ENCODE measurements at regions not wholly inside any gene's neighbourhood (a gene's known extent, or its start where the extent isn't known, plus 50 kb on each side); places are given as distances from the start of the nearest gene placed in this dataset.

DNA sequence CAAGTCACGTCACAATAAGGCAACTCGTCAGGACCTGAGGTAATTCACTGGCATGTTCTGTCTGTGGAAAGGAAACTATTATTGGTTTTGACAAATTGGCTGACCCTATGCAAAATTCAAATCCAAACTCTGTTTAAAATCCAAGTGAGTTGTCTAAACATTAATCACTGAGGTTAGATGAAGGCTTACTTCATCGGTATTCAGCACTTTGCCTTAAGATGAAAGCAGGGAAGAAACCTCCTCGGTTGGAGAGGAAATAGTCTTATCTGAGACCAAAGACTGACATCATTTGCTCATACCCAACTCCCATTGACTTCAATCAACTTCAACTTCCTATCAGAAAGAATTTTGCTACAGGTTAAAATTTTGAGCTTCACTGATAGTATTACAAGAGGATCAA lies 355.1 kb upstream of the MBL2 start:
- Histone ChIP-seq H3K9me2 (ENCODE audit: insufficient read depth, low read length) (no peaks in the 10 kb centered on the region), H3K9ac (ENCODE audit: low read length) (no peak overlapping the region), H3K4me2 (ENCODE audit: low read length) (no peak overlapping the region), H3K36me3 (ENCODE audit: insufficient read depth, low read length) (no peaks in the 10 kb centered on the region), H3K27me3 (ENCODE audit: insufficient read depth, low read depth, low read length) (no peaks in the 10 kb centered on the region), H4K20me1 (ENCODE audit: insufficient read depth) (no peaks in the 10 kb centered on the region), H3F3A (ENCODE audit: insufficient read depth, low read length, poor library complexity, severe bottlenecking) (no peaks in the 10 kb centered on the region), H3K79me2 (replicated peaks; ENCODE audit: insufficient read depth, low read length) (no peaks in the 10 kb centered on the region), H2AFZ (ENCODE audit: low read depth, low read length) (no peak overlapping the region), H3K9me3 (ENCODE audit: low read length) (no peaks in the 10 kb centered on the region), H3K4me3 (ENCODE audit: low read length) (no peak overlapping the region), H3K27ac (ENCODE audit: low read length) (no peak overlapping the region)
- TF ChIP-seq RAD21 (conservative IDR thresholded peaks at IDR 0.05) = no peak

GRCh38 chr10:53123311-53123710 lies 350.7 kb upstream of the MBL2 start:
- Histone ChIP-seq H3K9me3 (ENCODE audit: low read length) (no peaks in the 10 kb centered on the region), H3K9me2 (ENCODE audit: insufficient read depth, low read length) (no peaks in the 10 kb centered on the region), H3F3A (ENCODE audit: insufficient read depth, low read length, poor library complexity, severe bottlenecking) (no peaks in the 10 kb centered on the region), H3K4me3 (ENCODE audit: low read length) (no peak overlapping the region), H3K79me2 (replicated peaks; ENCODE audit: insufficient read depth, low read length) (no peaks in the 10 kb centered on the region), H2AFZ (ENCODE audit: low read depth, low read length) (no peak overlapping the region), H4K20me1 (ENCODE audit: insufficient read depth) (no peaks in the 10 kb centered on the region), H3K4me2 (ENCODE audit: low read length) (no peak overlapping the region), H3K9ac (ENCODE audit: low read length) (no peak overlapping the region), H3K27me3 (ENCODE audit: insufficient read depth, low read depth, low read length) (no peaks in the 10 kb centered on the region), H3K36me3 (ENCODE audit: insufficient read depth, low read length) (no peaks in the 10 kb centered on the region), H3K27ac (ENCODE audit: low read length) (no peak overlapping the region)
- no peak for TF ChIP-seq TAF1 (IDR thresholded peaks at IDR 0.05; ENCODE audit: low read depth)
- TF ChIP-seq MXI1 (conservative IDR thresholded peaks at IDR 0.05; ENCODE audit: poor library complexity, severe bottlenecking) = no peak

DNA sequence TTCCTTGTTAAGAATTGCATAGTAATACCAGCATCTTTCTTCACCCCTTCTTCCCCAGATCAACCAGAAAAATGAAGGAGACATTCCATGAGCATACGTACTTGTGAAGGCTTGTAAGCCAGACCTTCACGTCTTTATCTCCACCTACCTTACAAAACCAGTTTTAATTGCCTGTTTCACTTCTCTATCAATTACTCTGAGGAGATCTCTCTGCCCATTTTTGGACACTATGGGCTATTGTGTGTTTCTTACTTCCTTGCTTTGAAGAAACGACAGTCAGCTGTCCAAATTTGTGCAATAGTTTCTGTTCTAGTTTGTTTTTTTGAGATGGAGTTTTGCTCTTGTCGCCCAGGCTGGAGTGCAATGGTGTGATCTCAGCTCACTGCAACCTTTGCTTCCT lies 349.7 kb upstream of the MBL2 start:
- Histone ChIP-seq H3K4me2 (ENCODE audit: low read length) (no peak overlapping the region), H3K9me2 (ENCODE audit: insufficient read depth, low read length) (no peaks in the 10 kb centered on the region), H3K9me3 (ENCODE audit: low read length) (no peaks in the 10 kb centered on the region), H4K20me1 (ENCODE audit: insufficient read depth) (no peaks in the 10 kb centered on the region), H3K4me3 (ENCODE audit: low read length) (no peak overlapping the region), H3K27ac (ENCODE audit: low read length) (no peak overlapping the region), H3K79me2 (replicated peaks; ENCODE audit: insufficient read depth, low read length) (no peaks in the 10 kb centered on the region), H3F3A (ENCODE audit: insufficient read depth, low read length, poor library complexity, severe bottlenecking) (no peaks in the 10 kb centered on the region), H2AFZ (ENCODE audit: low read depth, low read length) (no peak overlapping the region), H3K36me3 (ENCODE audit: insufficient read depth, low read length) (no peaks in the 10 kb centered on the region), H3K27me3 (ENCODE audit: insufficient read depth, low read depth, low read length) (no peaks in the 10 kb centered on the region), H3K9ac (ENCODE audit: low read length) (no peak overlapping the region)
- TF ChIP-seq, protein P1, sequence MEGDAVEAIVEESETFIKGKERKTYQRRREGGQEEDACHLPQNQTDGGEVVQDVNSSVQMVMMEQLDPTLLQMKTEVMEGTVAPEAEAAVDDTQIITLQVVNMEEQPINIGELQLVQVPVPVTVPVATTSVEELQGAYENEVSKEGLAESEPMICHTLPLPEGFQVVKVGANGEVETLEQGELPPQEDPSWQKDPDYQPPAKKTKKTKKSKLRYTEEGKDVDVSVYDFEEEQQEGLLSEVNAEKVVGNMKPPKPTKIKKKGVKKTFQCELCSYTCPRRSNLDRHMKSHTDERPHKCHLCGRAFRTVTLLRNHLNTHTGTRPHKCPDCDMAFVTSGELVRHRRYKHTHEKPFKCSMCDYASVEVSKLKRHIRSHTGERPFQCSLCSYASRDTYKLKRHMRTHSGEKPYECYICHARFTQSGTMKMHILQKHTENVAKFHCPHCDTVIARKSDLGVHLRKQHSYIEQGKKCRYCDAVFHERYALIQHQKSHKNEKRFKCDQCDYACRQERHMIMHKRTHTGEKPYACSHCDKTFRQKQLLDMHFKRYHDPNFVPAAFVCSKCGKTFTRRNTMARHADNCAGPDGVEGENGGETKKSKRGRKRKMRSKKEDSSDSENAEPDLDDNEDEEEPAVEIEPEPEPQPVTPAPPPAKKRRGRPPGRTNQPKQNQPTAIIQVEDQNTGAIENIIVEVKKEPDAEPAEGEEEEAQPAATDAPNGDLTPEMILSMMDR (IDR thresholded peaks at IDR 0.05; ENCODE audit: poor library complexity, severe bottlenecking) = no peak
- no peak for TF ChIP-seq TAF1 (IDR thresholded peaks at IDR 0.05; ENCODE audit: low read depth)
- no peak for TF ChIP-seq POLR2AphosphoS5 (IDR thresholded peaks at IDR 0.05)
- TF ChIP-seq RAD21 (conservative IDR thresholded peaks at IDR 0.05) = no peak
- no peak for TF ChIP-seq SMC3 (conservative IDR thresholded peaks at IDR 0.05; ENCODE audit: poor library complexity)

DNA sequence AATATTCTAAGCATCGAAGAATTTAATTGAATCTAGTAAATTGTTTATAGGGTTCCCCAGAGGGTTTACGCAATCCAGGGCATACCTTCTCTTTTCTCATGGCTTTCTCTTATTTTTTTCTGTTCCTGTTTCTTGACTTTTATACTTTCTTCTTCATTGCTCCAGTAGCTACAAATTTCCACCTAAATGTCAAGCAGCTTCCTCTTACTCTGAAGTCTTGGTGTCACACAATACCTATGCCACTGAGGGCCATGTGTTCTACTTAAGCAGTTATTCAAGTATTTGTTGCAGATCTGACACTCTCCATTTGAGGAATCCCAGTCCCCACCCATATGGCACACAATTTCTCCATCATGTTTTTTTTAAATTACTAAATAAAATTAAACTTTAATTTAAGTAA lies 343.1 kb upstream of the MBL2 start:
- Histone ChIP-seq H3K27ac (ENCODE audit: low read length) (no peak overlapping the region), H3K9me3 (ENCODE audit: low read length) (no peaks in the 10 kb centered on the region), H3K79me2 (replicated peaks; ENCODE audit: insufficient read depth, low read length) (no peaks in the 10 kb centered on the region), H2AFZ (ENCODE audit: low read depth, low read length) (no peak overlapping the region), H3K4me3 (ENCODE audit: low read length) (no peak overlapping the region), H3K27me3 (ENCODE audit: insufficient read depth, low read depth, low read length) (no peaks in the 10 kb centered on the region), H3K9me2 (ENCODE audit: insufficient read depth, low read length) (no peaks in the 10 kb centered on the region), H3K36me3 (ENCODE audit: insufficient read depth, low read length) (no peaks in the 10 kb centered on the region), H3F3A (ENCODE audit: insufficient read depth, low read length, poor library complexity, severe bottlenecking) (no peaks in the 10 kb centered on the region), H4K20me1 (ENCODE audit: insufficient read depth) (no peaks in the 10 kb centered on the region), H3K9ac (ENCODE audit: low read length) (no peak overlapping the region), H3K4me2 (ENCODE audit: low read length) (no peak overlapping the region)
- TF ChIP-seq SMC3 (conservative IDR thresholded peaks at IDR 0.05; ENCODE audit: poor library complexity) (no peak), TAF1 (IDR thresholded peaks at IDR 0.05; ENCODE audit: low read depth) (no peak), MXI1 (conservative IDR thresholded peaks at IDR 0.05; ENCODE audit: poor library complexity, severe bottlenecking) (no peak), RAD21 (conservative IDR thresholded peaks at IDR 0.05) (no peak), EZH2 (IDR thresholded peaks at IDR 0.05; ENCODE audit: borderline replicate concordance, insufficient read depth, low read length, poor library complexity, severe bottlenecking) (no peak), EP300 (conservative IDR thresholded peaks at IDR 0.05; ENCODE audit: poor library complexity, severe bottlenecking) (no peak)
- TF ChIP-seq, protein P1 (IDR thresholded peaks at IDR 0.05; ENCODE audit: poor library complexity, severe bottlenecking) = no peak
- TF ChIP-seq, protein P2, sequence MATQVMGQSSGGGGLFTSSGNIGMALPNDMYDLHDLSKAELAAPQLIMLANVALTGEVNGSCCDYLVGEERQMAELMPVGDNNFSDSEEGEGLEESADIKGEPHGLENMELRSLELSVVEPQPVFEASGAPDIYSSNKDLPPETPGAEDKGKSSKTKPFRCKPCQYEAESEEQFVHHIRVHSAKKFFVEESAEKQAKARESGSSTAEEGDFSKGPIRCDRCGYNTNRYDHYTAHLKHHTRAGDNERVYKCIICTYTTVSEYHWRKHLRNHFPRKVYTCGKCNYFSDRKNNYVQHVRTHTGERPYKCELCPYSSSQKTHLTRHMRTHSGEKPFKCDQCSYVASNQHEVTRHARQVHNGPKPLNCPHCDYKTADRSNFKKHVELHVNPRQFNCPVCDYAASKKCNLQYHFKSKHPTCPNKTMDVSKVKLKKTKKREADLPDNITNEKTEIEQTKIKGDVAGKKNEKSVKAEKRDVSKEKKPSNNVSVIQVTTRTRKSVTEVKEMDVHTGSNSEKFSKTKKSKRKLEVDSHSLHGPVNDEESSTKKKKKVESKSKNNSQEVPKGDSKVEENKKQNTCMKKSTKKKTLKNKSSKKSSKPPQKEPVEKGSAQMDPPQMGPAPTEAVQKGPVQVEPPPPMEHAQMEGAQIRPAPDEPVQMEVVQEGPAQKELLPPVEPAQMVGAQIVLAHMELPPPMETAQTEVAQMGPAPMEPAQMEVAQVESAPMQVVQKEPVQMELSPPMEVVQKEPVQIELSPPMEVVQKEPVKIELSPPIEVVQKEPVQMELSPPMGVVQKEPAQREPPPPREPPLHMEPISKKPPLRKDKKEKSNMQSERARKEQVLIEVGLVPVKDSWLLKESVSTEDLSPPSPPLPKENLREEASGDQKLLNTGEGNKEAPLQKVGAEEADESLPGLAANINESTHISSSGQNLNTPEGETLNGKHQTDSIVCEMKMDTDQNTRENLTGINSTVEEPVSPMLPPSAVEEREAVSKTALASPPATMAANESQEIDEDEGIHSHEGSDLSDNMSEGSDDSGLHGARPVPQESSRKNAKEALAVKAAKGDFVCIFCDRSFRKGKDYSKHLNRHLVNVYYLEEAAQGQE (IDR thresholded peaks at IDR 0.05; ENCODE audit: borderline replicate concordance) = no peak
